Thyroid gland (tissue), 4 donors: ENCODE measurements at regions not wholly inside any gene's neighbourhood (a gene's known extent, or its start where the extent isn't known, plus 50 kb on each side); places are given as distances from the start of the nearest gene placed in this dataset.

Experiments used
- DNase-seq, 2 donors: peaks; one replicate each; pipeline ENCODE4 v3.0.0-alpha.2; 2019
- H3K27ac ChIP-seq, 3 donors: fragments of 200-600 bp; sonication (generic); 1 replicate in 2 of 3; 2 replicates in 1 of 3; pipeline ENCODE4 v1.5.1; 2016 to 2019; ENCODE audit warnings: mild to moderate bottlenecking in 1 of 3, moderate library complexity in 1 of 3
- H3K27me3 ChIP-seq: fragments of 200-600 bp; sonication (generic); one replicate; pipeline ENCODE4 v1.5.1; 2019
- H3K36me3 ChIP-seq, 2 donors: fragments of 200-600 bp; sonication (generic); one replicate each; pipeline ENCODE4 v1.5.1; 2016 to 2019
- H3K4me1 ChIP-seq, 2 donors: fragments of 200-600 bp; sonication (generic); one replicate each; pipeline ENCODE4 v1.5.1; 2017 to 2019
- H3K4me3 ChIP-seq, 3 donors: fragments of 200-600 bp; sonication (generic); replicated peaks in 1 of 3; 1 replicate in 2 of 3; 2 replicates in 1 of 3; pipeline ENCODE4 v1.5.1; 2016; ENCODE audit warnings: mild to moderate bottlenecking in 1 of 3
- H3K9me3 ChIP-seq: fragments of 200-600 bp; sonication (generic); one replicate; pipeline ENCODE4 v1.5.1; 2017
- CTCF ChIP-seq, 6 experiments: fragments of 200-600 bp in 3 of 6; fragments of 450-650 bp in 3 of 6; sonication (generic) in 3 of 6; IDR thresholded peaks; one replicate each; pipeline ENCODE4 v1.5.1; 2016 to 2019; ENCODE audit warnings: antibody characterized with exemption in 6 of 6, mild to moderate bottlenecking in 2 of 6, inconsistent platforms in 1 of 6, moderate library complexity in 1 of 6
- POLR2A ChIP-seq, 2 donors: fragments of 450-650 bp; IDR thresholded peaks; one replicate each; pipeline ENCODE4 v1.6.1; 2017; ENCODE audit warnings: antibody characterized with exemption in 2 of 2, mild to moderate bottlenecking in 2 of 2, moderate library complexity in 1 of 2
- WGBS, 2 donors: methylation state at CpG; one replicate each; pipeline ENCODE4 v1.1.5; 2017; 5-methylcytosine and 5-hydroxymethylcytosine counted together
- intact Hi-C: fragments of 100-400 bp; cut with DNase I; formaldehyde crosslinking; loops from one replicate; pipeline ENCODE4 v1.15.1; 2023

- H3K4me1 ChIP-seq: no peaks in the 10 kb centered on the region
- no peak overlapping the region for H3K4me3 ChIP-seq
- no peaks in the 10 kb centered on the region for H3K9me3 ChIP-seq
- no peaks in the 10 kb centered on the region for H3K36me3 ChIP-seq
- no peak for DNase-seq
- TF ChIP-seq CTCF (IDR thresholded peaks at IDR 0.05) (no peak), POLR2A (IDR thresholded peaks at IDR 0.05) (no peak)
- no peaks in the 10 kb centered on the region for H3K27me3 ChIP-seq
- WGBS, 2 donors: 56 to 73% methylated on average over 3 of the region's 3 CpGs
- intact Hi-C loops: no loop called here
- H3K27ac ChIP-seq: no peak overlapping the region
Observed at GRCh38 chr1:106456832-106457231, 599.6 kb upstream of the PRMT6 start.

DNA sequence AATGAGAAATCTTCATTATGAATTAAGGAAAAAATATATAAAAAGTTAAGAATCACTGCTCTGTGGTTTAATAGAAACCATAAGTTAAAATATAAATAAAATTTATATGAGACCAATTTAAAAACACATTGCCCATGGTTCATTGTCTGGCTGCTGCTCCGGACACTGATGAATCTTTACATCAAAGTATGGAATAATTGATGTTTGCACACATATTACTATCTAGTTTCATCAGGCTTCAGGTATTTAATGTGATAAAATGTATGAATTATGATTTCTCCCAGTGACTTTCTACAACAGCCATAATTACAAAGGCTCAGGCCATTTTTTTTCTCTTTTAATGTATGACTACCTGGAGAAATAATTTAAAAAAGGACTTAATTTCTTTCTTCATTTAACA is 599.1 kb upstream of the PRMT6 start:
- Histone ChIP-seq H3K9me3 (no peaks in the 10 kb centered on the region), H3K36me3 (no peaks in the 10 kb centered on the region), H3K4me3 (no peak overlapping the region), H3K27me3 (no peaks in the 10 kb centered on the region), H3K4me1 (no peaks in the 10 kb centered on the region), H3K27ac (no peak overlapping the region)
- intact Hi-C loops: no loop called here
- no peak for TF ChIP-seq CTCF (IDR thresholded peaks at IDR 0.05)
- no peak for TF ChIP-seq POLR2A (IDR thresholded peaks at IDR 0.05)
- 91 to 98% methylated on average over 1 of the region's 1 CpG for WGBS, 2 donors
- no peak for DNase-seq

DNA sequence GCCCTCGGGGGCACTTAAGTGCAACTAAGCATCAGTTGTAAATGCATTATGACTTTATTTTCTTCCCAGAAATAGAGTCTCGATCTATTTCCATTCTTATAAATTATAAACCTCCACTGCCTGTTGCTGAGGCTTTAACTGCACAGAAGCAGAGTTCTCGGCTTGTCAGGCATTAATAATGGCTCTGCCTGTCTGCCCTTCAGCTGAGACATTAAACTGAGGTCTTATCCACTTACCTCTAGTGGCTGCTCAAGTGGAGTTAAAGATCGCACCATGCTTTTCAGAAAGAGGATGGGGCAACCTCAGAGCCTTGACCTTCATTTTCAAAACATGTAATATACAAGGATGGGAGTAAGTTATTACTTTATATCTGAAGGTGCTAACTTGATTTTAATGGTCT is 597.6 kb upstream of the PRMT6 start:
- 45 to 56% methylated on average over 4 of the region's 4 CpGs for WGBS, 2 donors
- intact Hi-C loops: no loop called here
- no peak for DNase-seq

DNA sequence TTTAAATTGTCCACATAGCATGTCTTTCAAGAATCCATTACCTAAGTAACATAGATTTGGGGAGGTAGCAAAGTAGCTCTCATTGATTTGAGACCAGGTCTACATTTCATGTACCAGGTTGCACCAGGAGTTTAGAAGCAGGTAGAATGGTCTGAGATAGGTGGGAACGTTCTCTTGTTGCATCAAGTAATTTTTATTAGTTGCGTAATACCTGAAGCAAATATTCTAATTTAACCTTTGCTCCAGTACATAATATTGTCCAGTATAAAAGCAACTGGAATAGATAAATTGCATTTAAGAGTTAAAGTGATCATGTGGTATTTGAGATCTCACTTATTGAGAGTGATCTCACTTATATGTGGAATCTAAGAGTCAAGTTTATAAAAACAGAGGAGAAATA is 597.1 kb upstream of the PRMT6 start:
- WGBS, 2 donors: 82 to 92% methylated on average over 2 of the region's 2 CpGs
- no peaks in the 10 kb centered on the region for H3K27me3 ChIP-seq
- no peak for TF ChIP-seq POLR2A (IDR thresholded peaks at IDR 0.05)
- TF ChIP-seq CTCF (IDR thresholded peaks at IDR 0.05): no peak
- H3K4me1 ChIP-seq: no peaks in the 10 kb centered on the region
- DNase-seq: no peak
- no peaks in the 10 kb centered on the region for H3K36me3 ChIP-seq
- no peaks in the 10 kb centered on the region for H3K9me3 ChIP-seq
- intact Hi-C loops: no loop called here
- H3K27ac ChIP-seq: no peak overlapping the region
- no peak overlapping the region for H3K4me3 ChIP-seq

More for the DNA sequence above, 597.6 kb upstream of the PRMT6 start:
- no peaks in the 10 kb centered on the region for H3K27me3 ChIP-seq
- no peaks in the 10 kb centered on the region for H3K36me3 ChIP-seq
- H3K27ac ChIP-seq: no peak overlapping the region
- H3K9me3 ChIP-seq: no peaks in the 10 kb centered on the region
- H3K4me1 ChIP-seq: no peaks in the 10 kb centered on the region
- H3K4me3 ChIP-seq: no peak overlapping the region
- TF ChIP-seq POLR2A (IDR thresholded peaks at IDR 0.05) (no peak), CTCF (IDR thresholded peaks at IDR 0.05) (no peak)

DNA sequence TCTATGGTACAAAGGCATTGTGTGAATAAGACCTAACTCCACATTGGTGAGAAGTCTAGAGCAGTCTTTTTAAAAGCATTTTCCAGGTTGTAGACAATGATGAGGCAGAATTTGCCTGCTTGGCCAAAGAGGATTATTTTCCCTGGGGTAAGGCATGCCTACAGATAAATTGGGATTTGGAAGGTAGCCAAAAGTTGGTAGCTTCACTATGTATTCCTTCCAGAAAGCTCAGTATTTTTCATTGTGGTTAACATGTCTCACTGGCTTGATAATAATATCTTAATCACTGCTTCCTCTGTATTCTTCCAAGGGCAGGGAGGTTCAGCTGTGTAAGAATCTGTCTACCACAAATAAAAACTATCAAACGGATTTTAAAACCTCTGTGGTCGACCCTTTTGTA is 590.8 kb upstream of the PRMT6 start:
- H3K36me3 ChIP-seq: no peaks in the 10 kb centered on the region

More for the DNA sequence above, 590.8 kb upstream of the PRMT6 start:
- H3K9me3 ChIP-seq: no peaks in the 10 kb centered on the region
- intact Hi-C loops: no loop called here
- H3K27me3 ChIP-seq: no peaks in the 10 kb centered on the region
- no peak overlapping the region for H3K4me3 ChIP-seq
- DNase-seq: no peak
- H3K4me1 ChIP-seq: no peaks in the 10 kb centered on the region
- 85 to 91% methylated on average over 2 of the region's 2 CpGs for WGBS, 2 donors
- H3K27ac ChIP-seq: no peak overlapping the region
- TF ChIP-seq CTCF (IDR thresholded peaks at IDR 0.05) (no peak), POLR2A (IDR thresholded peaks at IDR 0.05) (no peak)
